DOHH2 (cell line): ENCODE measurements at regions not wholly inside any gene's neighbourhood (a gene's known extent, or its start where the extent isn't known, plus 50 kb on each side); places are given as distances from the start of the nearest gene placed in this dataset.

ENCODE experiments used
- H3F3A ChIP-seq: fragments of 200-600 bp; sonication (generic), shearing (Covaris generic); 2 replicates; pipeline ENCODE4 v1.6.0; 2016; ENCODE audit warnings: antibody characterized with exemption, mild to moderate bottlenecking; ENCODE audit not compliant: control insufficient read depth, insufficient read depth
- H3K27ac ChIP-seq: fragments of 200-600 bp; sonication (generic); 2 replicates; pipeline ENCODE4 v1.5.1; 2014; ENCODE audit warnings: low read depth, mild to moderate bottlenecking, low read length, moderate library complexity
- H3K27me3 ChIP-seq: fragments of 200-600 bp; sonication (generic); 2 replicates; pipeline ENCODE4 v1.6.1; 2014; ENCODE audit warnings: mild to moderate bottlenecking, low read length, mixed read lengths; ENCODE audit not compliant: control insufficient read depth
- H3K36me3 ChIP-seq: fragments of 200-600 bp; sonication (generic); 2 replicates; pipeline ENCODE4 v1.6.1; 2014; ENCODE audit warnings: mild to moderate bottlenecking, low read length, moderate library complexity, mixed read lengths; ENCODE audit not compliant: control insufficient read depth
- H3K4me1 ChIP-seq: fragments of 200-600 bp; sonication (generic); 2 replicates; pipeline ENCODE4 v1.6.1; 2014; ENCODE audit warnings: mild to moderate bottlenecking, low read length, mixed read lengths; ENCODE audit not compliant: control insufficient read depth
- H3K4me2 ChIP-seq: fragments of 200-600 bp; sonication (generic); 2 replicates; pipeline ENCODE4 v1.6.0; 2014; ENCODE audit warnings: mild to moderate bottlenecking, low read length, moderate library complexity
- H3K4me3 ChIP-seq: fragments of 200-600 bp; sonication (generic); 2 replicates; pipeline ENCODE4 v1.5.1; 2014; ENCODE audit warnings: mild to moderate bottlenecking, low read length, mixed read lengths
- H3K79me2 ChIP-seq: fragments of 200-600 bp; sonication (generic); 2 replicates; pipeline ENCODE4 v1.6.1; 2014; ENCODE audit warnings: mild to moderate bottlenecking, low read length, mixed read lengths; ENCODE audit not compliant: control insufficient read depth
- H3K9me2 ChIP-seq: fragments of 200-600 bp; sonication (generic); replicated peaks from 2 replicates; pipeline ENCODE4 v1.6.1; 2014; ENCODE audit warnings: mild to moderate bottlenecking, low read length, mixed read lengths; ENCODE audit not compliant: control insufficient read depth
- H3K9me3 ChIP-seq: fragments of 200-600 bp; sonication (generic); 2 replicates; pipeline ENCODE4 v1.6.1; 2014; ENCODE audit warnings: antibody characterized with exemption, low read length, mixed read lengths; ENCODE audit not compliant: control insufficient read depth, insufficient read depth
- H4K20me1 ChIP-seq: fragments of 200-600 bp; sonication (generic); 2 replicates; pipeline ENCODE4 v1.6.0; 2014; ENCODE audit warnings: low read depth, mild to moderate bottlenecking, antibody characterized with exemption, low read length, moderate library complexity; ENCODE audit not compliant: control insufficient read depth, insufficient read depth
- CTCF ChIP-seq: fragments of 200-600 bp; sonication (generic); IDR thresholded peaks from one replicate; pipeline ENCODE4 v1.5.1; 2014; ENCODE audit warnings: antibody characterized with exemption, mild to moderate bottlenecking, low read depth, low read length; ENCODE audit not compliant: poor library complexity, severe bottlenecking
- EZH2phosphoT487 ChIP-seq: fragments of 200-600 bp; sonication (generic); IDR thresholded peaks from 2 replicates; pipeline ENCODE4 v1.6.1; 2017; ENCODE audit warnings: borderline replicate concordance, mild to moderate bottlenecking, antibody characterized with exemption, low read length, moderate library complexity, mixed read lengths

- H3K27ac ChIP-seq, result no peak overlapping the region
- H3K9me3 ChIP-seq, result no peaks in the 10 kb centered on the region
- no peaks in the 10 kb centered on the region for H3K9me2 ChIP-seq
- H3F3A ChIP-seq, result no peaks in the 10 kb centered on the region
- no peak overlapping the region for H3K4me2 ChIP-seq
- no peaks in the 10 kb centered on the region for H3K4me1 ChIP-seq
- H3K79me2 ChIP-seq, result no peaks in the 10 kb centered on the region
- TF ChIP-seq EZH2phosphoT487, result no peak
- no peak for TF ChIP-seq CTCF
- H3K4me3 ChIP-seq, result no peak overlapping the region
- H3K27me3 ChIP-seq, result no peaks in the 10 kb centered on the region
- no peaks in the 10 kb centered on the region for H4K20me1 ChIP-seq
- no peaks in the 10 kb centered on the region for H3K36me3 ChIP-seq
Measured at GRCh38 chr6:169041078-169041477, 212.6 kb downstream of the THBS2 start.

GRCh38 chr6:169038691-169039090 is 215.0 kb downstream of the THBS2 start:
- Histone ChIP-seq H3F3A (no peaks in the 10 kb centered on the region), H3K79me2 (no peaks in the 10 kb centered on the region), H3K4me3 (no peak overlapping the region), H3K36me3 (no peaks in the 10 kb centered on the region), H3K9me2 (no peaks in the 10 kb centered on the region), H3K4me2 (no peak overlapping the region), H3K27ac (no peak overlapping the region), H4K20me1 (no peaks in the 10 kb centered on the region), H3K9me3 (no peaks in the 10 kb centered on the region), H3K27me3 (no peaks in the 10 kb centered on the region), H3K4me1 (no peaks in the 10 kb centered on the region)
- no peak for TF ChIP-seq CTCF
- no peak for TF ChIP-seq EZH2phosphoT487

- Histone ChIP-seq H3K27ac (no peak overlapping the region), H4K20me1 (no peaks in the 10 kb centered on the region), H3K4me1 (no peaks in the 10 kb centered on the region), H3K9me2 (no peaks in the 10 kb centered on the region), H3K36me3 (no peaks in the 10 kb centered on the region), H3K79me2 (no peaks in the 10 kb centered on the region), H3K27me3 (no peaks in the 10 kb centered on the region), H3K9me3 (no peaks in the 10 kb centered on the region), H3K4me2 (no peak overlapping the region), H3F3A (no peaks in the 10 kb centered on the region), H3K4me3 (no peak overlapping the region)
- TF ChIP-seq EZH2phosphoT487 (no peak), CTCF (no peak)
Measured at GRCh38 chr6:169035385-169036240, 218.0 kb downstream of the THBS2 start.
